Activated CD8-positive, alpha-beta memory T cell treated with anti-CD3 and anti-CD28 coated beads for 48 hours (primary cell): ENCODE measurements at regions not wholly inside any gene's neighbourhood (a gene's known extent, or its start where the extent isn't known, plus 50 kb on each side); places are given as distances from the start of the nearest gene placed in this dataset.

Experiments
- DNase-seq, 3 experiments: peaks; one replicate each; pipeline ENCODE4 v3.0.0-alpha.2; 2020; ENCODE audit warnings: low read depth in 2 of 3, low spot score in 2 of 3

- DNase-seq: no peak
These were observed 134.4 kb downstream of the CTTN start for GRCh38 chr11:70532731-70533130.

- DNase-seq: no peak
These were observed 137.1 kb downstream of the CTTN start for GRCh38 chr11:70535191-70535971.

GRCh38 chr11:70536051-70536877 lies 137.9 kb downstream of the CTTN start:
- DNase-seq: no peak

GRCh38 chr11:70537576-70538571 lies 139.5 kb downstream of the CTTN start:
- no peak for DNase-seq

- DNase-seq: no peak
These were observed 140.5 kb downstream of the CTTN start for GRCh38 chr11:70538641-70539359.

GRCh38 chr11:70539360-70540095 lies 141.2 kb downstream of the CTTN start:
- DNase-seq: no peak

- no peak for DNase-seq
These were observed 141.9 kb downstream of the CTTN start for GRCh38 chr11:70540196-70540595.

GRCh38 chr11:70541176-70541575 lies 142.8 kb downstream of the CTTN start:
- DNase-seq: no peak

- DNase-seq: no peak
These were observed 143.4 kb downstream of the CTTN start for GRCh38 chr11:70541699-70542098.

- no peak for DNase-seq
These were observed 144.1 kb downstream of the CTTN start for GRCh38 chr11:70542406-70542805.

- no peak for DNase-seq
These were observed 144.5 kb downstream of the CTTN start for GRCh38 chr11:70542811-70543210.

- no peak for DNase-seq
These were observed 145.3 kb downstream of the CTTN start for GRCh38 chr11:70543611-70544010.

GRCh38 chr11:70544067-70544773 lies 145.9 kb downstream of the CTTN start:
- no peak for DNase-seq

GRCh38 chr11:70544774-70545609 lies 146.7 kb downstream of the CTTN start:
- DNase-seq: no peak

- no peak for DNase-seq
These were observed 147.2 kb downstream of the CTTN start for GRCh38 chr11:70545610-70545912.

GRCh38 chr11:70546191-70546940 lies 148.0 kb downstream of the CTTN start:
- DNase-seq: no peak

- no peak for DNase-seq
These were observed 149.1 kb downstream of the CTTN start for GRCh38 chr11:70547386-70547785.
